CD4-positive, alpha-beta T cell treated with Interleukin-15 for 4 hours (primary cell): ENCODE measurements at regions not wholly inside any gene's neighbourhood (a gene's known extent, or its start where the extent isn't known, plus 50 kb on each side); places are given as distances from the start of the nearest gene placed in this dataset.

Experiments
- DNase-seq: peaks from one replicate; pipeline ENCODE4 v3.0.0-alpha.2; 2020; ENCODE audit warnings: low spot score

DNA sequence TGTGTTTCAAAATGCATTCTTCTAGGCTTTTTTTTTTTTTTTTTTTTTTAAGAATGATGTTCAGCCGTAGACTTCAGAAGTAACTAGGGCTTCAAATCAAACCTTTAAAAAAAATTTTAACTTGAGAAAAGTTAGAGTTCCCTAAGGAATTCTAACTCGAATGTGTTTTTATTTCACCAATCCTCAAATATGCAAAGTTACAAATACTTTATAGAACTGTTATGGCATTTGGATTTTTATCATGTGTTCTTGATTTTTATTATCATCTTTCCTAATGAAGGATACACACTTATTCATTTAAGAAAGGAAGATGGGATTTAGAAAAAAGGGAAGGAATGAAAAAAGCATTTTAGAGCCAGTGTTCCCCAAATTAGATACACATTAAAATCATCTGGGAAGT lies 200.6 kb upstream of the LDB2 start:
- DNase-seq = no peak

DNA sequence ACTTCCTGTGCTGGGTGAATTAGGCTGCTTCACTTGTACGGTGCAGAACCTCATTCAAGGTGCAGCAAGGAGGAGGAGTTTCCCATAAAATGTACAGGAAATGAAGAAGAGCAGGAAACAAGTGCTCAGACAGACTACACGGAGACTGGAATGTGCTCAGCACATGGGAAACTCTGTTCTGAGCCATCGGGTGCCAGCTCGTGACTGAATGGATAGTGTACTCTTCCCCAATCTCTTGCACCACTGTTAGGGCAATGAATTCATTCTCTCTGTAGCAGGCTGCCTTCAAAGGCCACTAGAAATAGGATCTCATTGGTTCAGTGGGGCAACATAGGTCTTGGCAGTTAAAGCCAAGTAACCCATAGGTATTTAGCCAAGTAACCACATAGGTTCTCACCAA lies 200.0 kb upstream of the LDB2 start:
- no peak for DNase-seq

DNA sequence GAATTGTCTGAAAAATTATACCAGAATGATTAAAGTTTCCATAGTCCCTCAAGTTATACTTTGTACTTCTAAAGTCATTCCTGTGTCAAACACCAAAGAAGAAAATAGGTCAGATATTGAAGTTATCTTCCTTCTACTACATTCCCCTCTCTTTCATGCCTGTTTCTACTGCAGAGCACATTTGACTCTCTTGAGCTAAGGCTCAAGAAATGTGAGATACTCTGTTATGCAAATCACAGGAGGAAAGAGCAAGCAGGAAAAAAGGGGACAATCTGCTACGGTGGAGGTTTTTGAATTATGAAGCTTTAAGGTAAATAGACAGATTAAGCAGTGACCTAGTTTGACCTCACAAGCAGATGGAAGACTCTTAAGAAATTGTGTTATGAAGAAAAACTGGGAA lies 198.9 kb upstream of the LDB2 start:
- no peak for DNase-seq

DNA sequence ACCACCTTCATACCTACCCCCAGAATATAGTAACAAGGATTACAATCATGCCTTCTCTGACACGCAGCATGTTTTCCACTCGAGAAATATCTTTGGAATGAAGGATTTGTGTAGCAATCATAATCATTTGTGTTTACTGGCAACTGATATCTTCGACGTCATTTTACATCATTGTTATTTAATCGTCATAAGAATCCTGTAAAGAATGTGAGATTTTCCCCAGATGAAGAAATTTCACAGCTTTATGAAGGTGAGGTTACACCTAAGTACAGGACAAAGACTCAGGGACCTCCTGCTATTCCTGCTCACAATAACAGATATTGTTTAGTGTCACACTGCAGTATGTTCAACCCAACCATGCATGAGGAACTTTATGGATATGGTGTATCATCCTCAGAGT lies 198.2 kb upstream of the LDB2 start:
- no peak for DNase-seq

DNA sequence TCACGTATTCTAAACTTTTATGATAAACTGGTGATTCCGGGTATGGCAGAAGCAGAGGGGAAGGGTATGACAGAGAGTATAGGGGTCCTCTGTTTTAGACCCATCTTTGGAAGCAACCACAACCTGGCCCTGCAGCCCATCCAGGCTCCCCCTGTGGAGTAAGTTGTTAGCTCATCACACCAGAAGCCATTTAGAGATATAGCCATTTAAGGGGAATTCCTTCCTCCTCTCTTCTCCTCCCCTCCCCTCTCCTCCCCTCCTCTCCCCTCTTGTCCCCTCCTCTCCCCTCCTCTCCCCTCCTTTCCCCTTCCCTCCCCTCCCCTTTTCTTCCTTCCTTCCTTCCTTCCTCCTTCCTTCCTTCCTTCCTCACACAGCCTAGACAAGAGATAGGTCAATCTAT lies 197.3 kb upstream of the LDB2 start:
- DNase-seq = no peak

DNA sequence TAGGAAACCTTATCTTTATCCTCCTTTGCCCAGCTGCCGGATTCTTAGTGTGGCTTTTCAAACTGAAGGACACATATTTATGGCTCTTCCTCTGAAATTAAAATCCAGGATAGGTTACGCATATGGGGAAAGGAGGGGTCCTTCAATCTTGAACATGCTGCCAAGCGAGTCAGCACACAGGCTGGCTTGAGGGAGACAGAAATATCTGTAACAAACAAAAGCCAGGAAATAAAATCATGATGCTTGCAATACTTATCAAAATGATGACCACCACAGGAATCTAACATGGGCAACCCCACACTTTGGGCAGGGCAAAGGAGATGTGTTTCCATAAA lies 196.4 kb upstream of the LDB2 start:
- DNase-seq = no peak

DNA sequence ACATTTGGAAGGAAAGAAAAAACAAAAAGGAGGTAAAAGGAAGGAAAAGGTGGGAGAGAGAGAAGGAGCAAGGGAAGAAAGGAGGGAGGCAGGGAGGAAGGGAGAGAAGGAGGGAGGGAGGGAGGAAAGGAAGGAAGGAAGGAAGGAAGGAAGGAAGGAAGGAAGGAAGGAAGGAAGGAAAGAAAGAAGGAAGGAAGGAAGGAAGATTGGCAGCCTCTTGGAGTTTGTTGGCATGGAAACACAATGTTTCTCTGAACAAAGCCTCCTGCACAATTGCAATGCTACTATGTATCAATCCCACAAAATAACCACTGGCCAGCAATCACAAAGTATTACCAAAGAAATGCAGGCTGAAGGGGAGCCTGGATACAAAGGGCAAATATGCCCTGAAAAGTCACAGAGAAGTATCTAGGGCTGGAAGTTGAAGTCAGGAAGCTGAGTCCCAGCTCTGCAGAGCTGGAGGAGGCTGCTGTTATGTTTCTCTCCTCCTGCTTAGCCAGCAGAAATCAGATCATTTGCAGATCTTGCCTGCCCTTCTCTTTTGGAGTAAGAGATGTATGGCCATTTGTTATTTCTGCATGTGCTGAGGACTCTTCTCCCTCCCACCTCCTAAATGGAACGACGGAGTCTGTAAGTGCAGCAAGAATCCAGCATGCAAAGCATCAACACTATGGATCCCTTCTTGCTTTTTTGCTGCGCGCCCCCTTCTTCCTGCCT lies 195.9 kb upstream of the LDB2 start:
- DNase-seq = no peak

DNA sequence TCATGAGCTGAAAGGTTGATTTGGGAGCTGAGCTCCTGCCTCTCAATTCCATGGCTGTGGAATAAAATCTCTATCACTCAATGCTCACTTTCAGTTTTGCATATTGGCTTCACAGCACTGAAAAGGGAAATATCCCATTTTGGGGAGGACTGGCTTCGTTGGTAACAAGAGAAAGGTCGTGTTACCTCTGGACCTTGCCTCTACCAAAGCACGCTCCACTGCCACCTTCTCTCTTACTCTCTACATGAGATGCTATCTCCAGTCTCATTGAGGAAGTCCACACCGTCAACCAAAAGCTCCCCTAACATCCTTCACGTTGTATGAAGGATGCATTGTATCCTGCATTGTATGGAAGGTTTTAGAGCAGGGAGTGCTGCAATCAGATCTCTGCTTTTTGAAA lies 195.0 kb upstream of the LDB2 start:
- DNase-seq = no peak

DNA sequence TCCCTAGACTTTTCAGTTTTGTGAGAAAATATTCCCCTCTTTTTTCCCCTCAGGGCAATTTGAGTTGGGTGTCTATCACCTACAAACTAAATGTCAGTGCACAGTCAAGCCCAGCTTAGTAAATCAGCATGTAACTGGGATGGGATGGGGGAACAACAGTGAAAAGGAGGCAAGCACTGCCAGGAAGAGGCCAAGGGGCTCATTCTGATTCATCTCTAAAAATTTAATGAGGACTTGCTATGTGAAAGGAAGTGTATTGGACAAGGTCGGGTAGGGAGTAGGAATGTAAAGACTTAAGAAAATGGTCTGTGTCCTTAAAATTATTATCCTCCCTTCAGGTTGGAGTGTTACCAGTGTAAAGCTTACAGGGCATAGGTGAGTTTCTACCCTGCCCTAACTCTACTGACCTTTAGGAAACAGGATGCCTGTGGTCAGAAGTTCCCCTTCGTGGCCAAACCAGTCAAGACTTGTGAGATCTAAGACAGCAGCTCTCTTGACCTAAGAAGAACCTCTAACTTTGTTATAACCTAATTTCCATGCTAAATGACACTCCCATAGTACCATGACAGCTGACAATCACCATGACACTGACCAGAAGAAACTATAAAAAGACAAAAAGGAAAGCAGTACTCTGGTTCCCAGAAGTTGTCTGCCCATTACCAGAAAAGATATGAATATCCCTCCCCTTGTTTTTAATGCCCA lies 194.4 kb upstream of the LDB2 start:
- no peak for DNase-seq

DNA sequence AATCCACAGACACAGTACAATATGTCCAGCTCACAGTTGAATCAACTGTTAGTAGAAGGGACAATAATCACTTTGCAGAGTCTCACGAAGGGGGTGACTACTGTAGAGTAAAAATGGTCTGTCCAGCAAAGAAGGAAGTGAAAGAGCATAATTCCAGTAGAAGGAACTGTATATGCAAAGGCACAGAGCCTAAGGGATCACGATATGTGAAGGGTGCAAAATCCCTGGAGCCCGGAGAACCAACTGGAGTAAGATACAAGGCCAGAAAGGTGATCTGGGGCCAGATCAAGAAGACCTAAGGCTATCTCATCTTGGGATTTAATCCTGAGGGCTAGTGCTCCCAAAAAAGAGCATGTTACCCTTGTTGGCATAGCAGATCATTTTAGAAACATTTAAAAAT lies 192.7 kb upstream of the LDB2 start:
- DNase-seq = no peak

DNA sequence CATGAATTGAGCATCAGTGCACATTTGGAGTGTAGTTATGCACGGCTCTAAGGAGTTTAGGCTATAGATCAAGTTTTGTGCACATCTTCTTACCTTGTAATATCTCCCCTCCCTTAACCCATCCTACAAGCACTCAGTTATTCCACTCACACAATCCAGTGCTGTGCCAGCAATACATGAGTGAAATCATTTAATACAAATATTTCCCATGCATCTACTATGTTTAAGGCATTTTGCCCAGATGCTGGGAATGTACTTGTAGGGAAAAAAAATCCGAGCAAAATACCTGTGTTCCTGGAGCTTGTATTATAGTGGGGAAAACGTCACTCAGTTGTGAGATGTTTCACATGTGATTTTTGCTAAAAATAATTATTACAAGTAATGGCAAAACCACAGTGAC lies 191.6 kb upstream of the LDB2 start:
- no peak for DNase-seq

DNA sequence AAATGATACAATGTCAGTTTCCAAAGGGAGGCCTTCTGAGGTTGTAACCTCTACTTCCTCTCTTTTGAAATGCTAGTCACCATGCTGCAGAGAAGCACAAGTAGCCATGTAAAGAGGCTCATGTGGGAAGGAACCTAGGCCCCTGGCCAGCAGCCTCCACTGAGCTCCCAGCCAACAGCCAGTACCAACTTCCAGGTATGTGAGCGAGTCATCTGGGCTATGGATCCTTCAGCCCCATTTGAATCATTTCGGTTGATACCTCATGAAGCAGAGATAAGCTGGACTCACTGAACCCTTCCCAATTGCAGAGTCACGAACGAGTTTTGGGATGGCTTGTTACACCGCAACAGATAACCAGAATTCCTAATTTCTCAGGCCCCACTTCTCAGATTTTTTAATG lies 187.0 kb upstream of the LDB2 start:
- DNase-seq = no peak

DNA sequence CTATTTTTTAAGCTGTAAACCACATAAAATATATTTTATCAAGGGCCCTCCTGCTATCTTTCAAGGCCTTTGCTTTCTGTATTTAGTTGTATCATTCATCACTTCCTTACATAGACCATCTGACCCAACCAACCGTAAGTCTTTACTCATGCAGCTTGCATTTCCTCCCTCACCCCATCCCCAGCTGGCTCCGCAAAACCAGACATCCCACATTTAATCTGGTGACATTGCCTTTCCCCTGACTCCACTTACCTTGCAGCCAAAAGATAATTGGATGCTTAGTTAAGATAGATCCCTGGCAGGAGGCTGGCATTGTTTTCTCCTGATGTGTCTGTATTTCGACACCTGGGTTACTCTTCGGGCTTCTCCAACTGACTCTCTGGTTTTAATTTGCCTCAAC lies 183.7 kb upstream of the LDB2 start:
- DNase-seq = no peak

DNA sequence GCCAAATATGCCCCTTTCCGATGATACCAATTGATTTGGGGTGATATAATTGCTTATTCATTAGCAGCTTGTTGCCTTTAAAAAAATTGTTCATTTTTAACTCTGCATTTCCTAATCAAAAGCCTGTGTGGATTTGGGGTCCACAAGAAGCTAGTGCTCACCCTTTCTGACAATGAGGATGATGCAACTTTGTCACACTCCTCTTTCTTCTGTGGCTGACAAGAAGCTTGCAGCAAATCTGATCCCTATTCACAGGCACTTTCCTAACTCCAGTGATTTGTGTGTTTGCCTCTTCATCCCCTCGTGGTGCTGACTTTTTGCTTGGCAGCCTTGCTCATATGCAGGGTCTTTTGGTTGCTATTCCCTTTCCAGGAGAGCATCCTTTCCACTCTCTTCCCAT lies 182.7 kb upstream of the LDB2 start:
- DNase-seq = no peak

DNA sequence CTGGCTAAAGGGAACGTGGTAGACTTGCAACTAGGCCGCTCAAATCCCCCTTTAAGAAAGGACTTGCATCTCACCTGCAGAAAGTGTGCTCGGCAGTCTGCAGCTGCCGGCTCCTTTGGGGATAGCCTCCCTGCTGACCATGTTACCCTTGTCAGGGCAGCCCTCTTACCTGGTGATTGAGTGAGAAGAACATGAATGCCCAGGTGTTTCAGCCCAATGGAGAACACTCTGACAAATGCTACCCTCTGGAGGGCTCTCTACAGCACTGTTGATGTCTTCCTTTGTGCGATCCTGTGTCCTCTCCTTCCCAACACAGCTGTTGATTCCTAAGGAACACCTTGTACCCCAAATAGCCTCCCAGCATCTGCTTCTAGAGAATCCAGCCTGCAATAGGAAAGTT lies 178.7 kb upstream of the LDB2 start:
- DNase-seq = no peak

DNA sequence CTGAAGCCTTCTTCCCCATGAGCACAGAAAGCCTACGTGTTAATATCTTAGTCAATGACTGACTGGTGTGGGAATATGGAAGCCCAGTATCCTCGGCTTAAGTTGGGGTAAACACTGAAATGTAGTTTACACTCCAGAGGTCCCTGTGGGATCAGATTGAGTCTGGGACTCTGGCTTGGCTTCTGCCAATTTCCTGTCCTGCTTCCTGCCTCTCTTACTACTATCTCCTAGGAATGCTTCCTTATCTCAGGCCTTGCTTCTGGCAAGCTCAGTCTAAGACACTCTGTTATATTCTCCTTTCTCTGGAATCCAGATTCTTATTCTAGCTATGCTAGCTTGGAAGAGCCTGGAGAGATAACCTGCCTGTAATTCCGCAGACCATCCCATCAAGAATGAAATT lies 174.0 kb upstream of the LDB2 start:
- DNase-seq = no peak

DNA sequence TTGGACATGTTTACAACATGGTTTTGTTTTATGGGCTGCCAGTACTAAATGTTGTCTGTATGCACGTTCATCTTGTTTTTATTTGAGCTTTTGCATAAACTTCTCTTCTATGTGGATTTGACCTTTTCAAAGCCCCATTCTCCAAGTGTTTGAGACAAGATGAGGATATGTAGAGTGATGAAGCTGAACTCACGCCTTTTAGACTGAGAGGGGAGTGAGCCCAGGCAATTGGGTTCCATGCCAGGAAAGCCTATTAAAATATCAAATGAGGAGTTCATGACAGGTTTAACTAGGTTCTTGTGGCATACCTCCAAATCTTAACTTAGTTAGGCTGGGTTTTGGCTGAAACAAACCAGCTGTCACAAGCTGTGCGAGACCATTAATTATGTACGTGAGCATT lies 170.4 kb upstream of the LDB2 start:
- no peak for DNase-seq

DNA sequence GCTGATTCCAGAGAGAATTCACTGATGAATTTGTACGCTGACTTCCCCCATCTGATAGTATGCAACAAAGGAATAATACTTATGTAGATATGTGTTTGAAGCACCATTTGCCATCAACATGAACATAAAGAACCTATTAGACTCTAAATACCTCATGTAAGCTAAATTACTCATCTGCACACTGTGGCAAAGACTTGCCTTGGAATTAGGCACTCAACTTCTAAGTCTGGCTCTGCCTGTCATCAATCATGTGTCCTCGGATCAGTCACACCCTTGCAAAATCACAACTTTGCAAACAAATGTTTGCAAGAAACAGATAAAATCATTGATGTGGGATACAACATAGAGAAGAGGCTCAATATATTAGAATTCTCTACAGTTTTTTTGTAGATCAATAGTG lies 169.9 kb upstream of the LDB2 start:
- no peak for DNase-seq

DNA sequence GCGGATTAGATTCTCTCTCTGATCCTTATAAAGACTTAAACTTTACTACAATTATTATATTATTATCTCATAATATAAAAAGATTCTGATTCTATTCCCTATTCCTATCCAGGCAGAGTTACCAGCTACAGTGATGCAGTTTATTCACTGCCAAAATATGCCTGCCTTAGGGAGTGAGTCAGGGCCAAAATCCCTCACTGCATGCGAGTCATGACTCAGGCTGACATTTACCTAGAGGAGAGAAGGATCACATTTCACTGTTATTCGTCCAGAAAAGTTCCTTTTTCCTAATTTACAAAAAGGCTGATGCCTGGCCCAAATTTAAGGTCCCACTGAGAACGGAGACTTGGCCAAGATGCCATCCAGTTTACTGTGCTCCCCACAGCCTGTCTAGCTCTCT lies 168.5 kb upstream of the LDB2 start:
- DNase-seq = no peak

DNA sequence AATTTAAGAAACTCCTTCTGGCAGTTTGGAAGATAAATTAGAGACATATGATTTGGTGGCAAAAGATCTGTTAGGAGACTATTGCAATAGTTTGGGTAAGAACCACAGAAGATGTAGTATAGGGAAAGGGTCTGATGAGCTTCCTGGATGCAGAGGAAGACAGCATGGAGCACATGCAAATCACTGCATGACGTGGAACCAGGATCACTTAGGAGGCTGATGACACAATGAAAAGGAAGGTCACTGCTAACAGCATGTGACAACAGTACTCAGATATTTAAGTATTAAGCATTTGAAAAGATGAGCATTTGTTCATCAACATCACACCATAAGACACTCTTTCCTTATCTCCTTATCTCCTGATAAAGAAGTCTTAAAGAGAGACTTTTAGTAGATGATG lies 167.8 kb upstream of the LDB2 start:
- DNase-seq = no peak

DNA sequence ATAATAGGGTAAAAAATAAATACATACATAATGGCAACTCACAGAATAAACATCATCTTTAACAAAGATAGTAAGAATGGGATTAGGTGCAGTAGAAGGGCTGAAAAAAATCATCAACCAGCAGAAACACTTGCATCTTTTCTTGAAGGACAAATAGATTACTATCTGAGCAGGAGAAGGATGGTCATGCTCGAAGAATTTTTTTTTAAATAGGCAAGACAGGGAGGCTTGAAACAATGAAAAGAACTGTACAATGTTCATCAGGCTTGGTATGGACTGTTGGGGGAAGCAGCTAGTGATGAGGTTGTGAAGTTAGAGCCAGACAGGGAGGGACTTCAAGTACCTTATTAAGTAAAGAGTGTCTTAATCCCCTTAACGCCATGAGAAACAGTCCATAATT lies 167.4 kb upstream of the LDB2 start:
- DNase-seq = no peak

DNA sequence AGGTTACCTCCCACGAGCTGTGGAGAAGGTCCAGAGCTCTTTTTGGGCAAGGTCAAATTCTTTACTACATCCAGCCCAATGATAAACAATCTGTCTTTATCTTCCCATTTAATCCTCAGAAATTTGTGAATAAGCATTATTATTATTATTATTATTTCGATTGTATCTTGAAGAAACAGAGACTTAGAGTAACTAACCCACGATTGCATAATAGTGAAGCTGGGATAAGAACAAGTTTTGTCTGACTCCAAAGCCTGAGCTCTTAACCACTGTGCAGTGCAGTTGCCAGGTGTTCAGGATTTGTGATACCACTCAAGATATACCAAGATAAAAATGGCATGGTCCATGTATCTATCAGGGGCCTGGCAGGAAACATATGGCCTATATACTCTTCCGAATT lies 166.5 kb upstream of the LDB2 start:
- no peak for DNase-seq

DNA sequence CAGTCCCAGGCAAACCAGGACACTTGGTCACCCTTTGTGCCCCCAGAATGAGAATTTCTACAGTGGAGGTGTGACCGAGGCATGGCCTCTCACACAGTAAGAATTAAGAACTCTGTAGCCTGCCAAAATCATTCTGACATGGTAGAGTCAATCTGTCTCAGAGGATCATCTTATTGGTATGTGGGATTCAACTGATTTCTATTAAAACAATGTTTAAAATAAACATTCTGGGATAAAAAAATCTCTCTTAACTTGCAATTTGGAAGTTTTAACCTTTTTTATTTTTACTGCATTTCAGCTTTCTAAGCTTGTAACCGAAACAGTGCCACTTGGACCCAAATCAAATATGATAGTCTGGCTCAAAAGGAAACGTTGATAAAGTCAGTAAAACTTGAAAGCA lies 165.4 kb upstream of the LDB2 start:
- no peak for DNase-seq

DNA sequence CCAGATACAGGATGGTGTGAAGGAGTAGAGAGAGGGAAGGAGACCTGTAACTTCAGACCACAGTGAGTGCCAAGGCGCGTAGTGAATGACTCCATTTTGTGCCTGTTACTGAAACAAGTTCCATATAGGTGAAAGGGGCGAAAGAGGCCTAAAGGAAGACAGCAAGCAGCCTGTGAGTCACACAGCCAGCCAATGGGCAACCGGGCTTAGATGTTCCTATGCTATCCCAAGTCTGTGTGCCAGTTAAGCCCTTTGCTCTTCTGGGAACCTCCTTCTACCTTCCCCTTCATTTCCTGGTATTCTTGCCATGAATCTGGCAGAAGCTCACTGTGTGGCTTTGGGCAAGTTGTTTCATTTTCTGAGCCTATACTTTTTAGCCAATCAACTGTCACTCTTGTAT lies 161.8 kb upstream of the LDB2 start:
- DNase-seq = no peak
